ENCODE measurements at regions not wholly inside any gene's neighbourhood (a gene's known extent, or its start where the extent isn't known, plus 50 kb on each side); places are given as distances from the start of the nearest gene placed in this dataset.

- Histone ChIP-seq H3K9me3 (peaks cover 0 to 10% (median 0%) of the 10 kb centered on the region in 12 donors), H3K27me3 (no peaks in the 10 kb centered on the region), H3K4me1 (no peaks in the 10 kb centered on the region), H3K36me3 (no peaks in the 10 kb centered on the region), H3K27ac (no peak overlapping the region), H3K4me3 (no peak overlapping the region)
- WGBS, 4 donors, result 90 to 92% (median 91%) methylated on average over 13 to 27 of the region's 27 CpGs
- no peak for TF ChIP-seq CTCF (IDR thresholded peaks at IDR 0.05)
- no peak for TF ChIP-seq POLR2A (IDR thresholded peaks at IDR 0.05)
- DNase-seq (peak in 1 of 5 donors; percentile 56), ATAC-seq (no peak)
- intact Hi-C loops (cut with DNase I), result no loop called here
Measured at GRCh38 chr5:114695292-114695904, 333.5 kb downstream of the KCNN2 start.

- Histone ChIP-seq H3K27me3 (no peaks in the 10 kb centered on the region), H3K4me1 (no peaks in the 10 kb centered on the region), H3K9me3 (peaks cover 0 to 5% (median 0%) of the 10 kb centered on the region in 12 donors), H3K4me3 (no peak overlapping the region), H3K27ac (no peak overlapping the region), H3K36me3 (no peaks in the 10 kb centered on the region)
- no peak for TF ChIP-seq CTCF (IDR thresholded peaks at IDR 0.05)
- no peak for TF ChIP-seq POLR2A (IDR thresholded peaks at IDR 0.05)
- intact Hi-C loops (cut with DNase I), result no loop called here
- WGBS, 4 donors, result 49 to 61% (median 54%) methylated on average over 1 of the region's 1 CpG
- DNase-seq (no peak), ATAC-seq (no peak)
Measured at GRCh38 chr5:114686356-114686755, 324.5 kb downstream of the KCNN2 start.

GRCh38 chr5:114678778-114679177, 316.9 kb downstream of the KCNN2 start:
- no peaks in the 10 kb centered on the region for H3K36me3 ChIP-seq
- no peaks in the 10 kb centered on the region for H3K4me1 ChIP-seq
- H3K9me3 ChIP-seq, result peaks cover 0 to 5% (median 0%) of the 10 kb centered on the region in 12 donors
- H3K4me3 ChIP-seq, result no peak overlapping the region
- no peak overlapping the region for H3K27ac ChIP-seq
- DNase-seq (no peak), ATAC-seq (no peak)
- TF ChIP-seq POLR2A (IDR thresholded peaks at IDR 0.05) (no peak), CTCF (IDR thresholded peaks at IDR 0.05) (no peak)
- H3K27me3 ChIP-seq, result no peaks in the 10 kb centered on the region
- 57 to 72% (median 63%) methylated on average over 1 of the region's 1 CpG for whole genome bisulfite sequencing, 4 donors
- intact Hi-C loops (cut with DNase I), result no loop called here

- WGBS, 4 donors, result 60 to 70% (median 64%) methylated on average over 2 of the region's 2 CpGs
- no peak for TF ChIP-seq POLR2A (IDR thresholded peaks at IDR 0.05)
- no peak for TF ChIP-seq CTCF (IDR thresholded peaks at IDR 0.05)
- no peaks in the 10 kb centered on the region for H3K4me1 ChIP-seq
- no peaks in the 10 kb centered on the region for H3K9me3 ChIP-seq
- no peak for ATAC-seq
- no peaks in the 10 kb centered on the region for H3K36me3 ChIP-seq
- no peak for DNase-seq
- intact Hi-C loops (cut with DNase I), result no loop called here
- no peak overlapping the region for H3K4me3 ChIP-seq
- no peak overlapping the region for H3K27ac ChIP-seq
- no peaks in the 10 kb centered on the region for H3K27me3 ChIP-seq
Measured at GRCh38 chr5:114665551-114665950, 303.7 kb downstream of the KCNN2 start.
